GM19035 (cell line): ENCODE measurements at regions not wholly inside any gene's neighbourhood (a gene's known extent, or its start where the extent isn't known, plus 50 kb on each side); places are given as distances from the start of the nearest gene placed in this dataset.

Experiments used
- ATAC-seq: cut with Tn5 transposase; IDR thresholded peaks from one replicate; pipeline ENCODE4 v1.9.1; 2021; ENCODE audit not compliant: unreplicated experiment

DNA sequence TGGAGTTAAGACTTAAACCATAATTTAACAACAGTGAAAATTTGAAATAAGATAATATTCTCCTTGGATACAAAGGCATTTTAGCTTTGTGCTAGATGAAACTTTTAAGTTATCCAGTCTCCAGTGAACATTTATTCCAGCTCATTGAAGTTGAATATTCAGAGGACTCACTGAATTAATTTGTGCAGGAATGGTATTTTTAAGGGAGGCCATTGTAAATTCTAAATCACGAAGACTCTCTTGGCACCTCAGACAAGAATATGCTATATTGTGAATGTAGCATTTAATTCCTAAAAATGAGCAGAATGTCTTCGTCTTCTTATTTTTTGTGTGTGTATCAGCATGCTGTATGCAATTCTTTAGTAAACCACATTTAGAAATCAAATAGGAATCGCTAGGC is 731.7 kb upstream of the RAB6C start:
- no peak for ATAC-seq

DNA sequence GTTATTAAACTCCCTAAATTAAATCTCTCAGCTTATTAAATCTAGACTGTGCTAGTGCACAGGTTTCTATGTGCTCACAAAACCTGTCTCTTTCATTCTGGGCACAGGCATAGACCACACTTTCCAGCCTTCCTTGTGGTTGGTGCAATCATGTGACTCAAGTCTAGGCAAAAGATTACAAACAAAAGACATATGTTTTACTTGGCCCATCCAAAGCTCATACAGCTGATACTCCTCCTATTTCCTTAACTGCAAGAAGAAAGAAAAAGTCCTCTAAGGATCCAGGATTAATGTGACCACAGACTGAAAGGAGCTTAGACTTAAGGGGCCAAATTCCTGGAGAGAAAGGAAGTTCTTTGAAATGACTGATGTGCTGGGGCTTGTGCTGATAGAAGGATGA is 731.3 kb upstream of the RAB6C start:
- ATAC-seq = no peak

DNA sequence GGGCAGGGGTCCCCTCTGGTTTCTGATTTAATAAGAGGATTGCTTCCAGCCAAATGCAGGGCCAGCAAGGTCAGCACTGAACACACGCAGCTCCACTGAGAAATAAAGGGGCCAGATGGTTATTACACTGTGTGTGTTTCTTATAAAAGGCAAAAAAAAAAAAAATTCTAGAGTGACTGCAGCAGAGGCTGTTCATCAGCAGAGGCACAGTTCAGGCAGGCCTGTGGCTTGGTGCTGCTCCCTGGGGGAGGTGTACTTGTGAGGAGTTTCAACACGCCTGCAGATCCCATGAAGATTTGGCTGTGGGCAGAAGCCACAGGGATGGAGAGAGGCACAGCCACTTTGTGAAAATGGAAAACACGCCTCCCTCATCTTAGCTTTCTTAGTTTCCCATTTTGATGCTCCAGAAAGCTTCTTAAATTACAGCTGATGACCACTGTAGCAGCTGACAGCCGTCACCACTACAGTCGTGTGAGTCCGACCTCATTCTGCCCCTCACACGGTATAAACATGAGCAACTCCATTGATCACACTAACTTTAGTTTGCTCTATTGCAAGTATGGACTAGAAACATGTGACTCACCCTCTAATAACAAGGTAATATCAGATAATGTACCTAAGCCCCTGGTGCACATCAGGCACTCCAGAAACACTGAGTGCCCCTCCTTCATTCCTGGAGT is 726.5 kb upstream of the RAB6C start:
- ATAC-seq = no peak

DNA sequence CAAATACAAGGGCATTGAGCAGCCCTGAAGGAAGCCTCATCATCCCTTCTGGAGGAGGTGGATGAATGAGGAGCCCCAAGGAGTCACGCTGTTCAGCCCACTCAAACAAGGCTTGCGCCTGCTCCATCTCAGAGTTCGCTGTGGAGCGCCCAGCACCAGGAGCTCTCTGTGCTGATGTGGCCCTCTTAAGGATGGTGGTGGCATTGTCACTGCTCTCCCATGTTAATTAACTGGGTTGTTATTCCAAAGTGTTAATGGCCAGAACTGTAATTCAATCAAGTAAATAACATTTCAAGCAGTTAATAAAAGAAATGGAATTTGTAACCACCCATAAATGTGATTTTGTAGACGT is 726.0 kb upstream of the RAB6C start:
- ATAC-seq = no peak

DNA sequence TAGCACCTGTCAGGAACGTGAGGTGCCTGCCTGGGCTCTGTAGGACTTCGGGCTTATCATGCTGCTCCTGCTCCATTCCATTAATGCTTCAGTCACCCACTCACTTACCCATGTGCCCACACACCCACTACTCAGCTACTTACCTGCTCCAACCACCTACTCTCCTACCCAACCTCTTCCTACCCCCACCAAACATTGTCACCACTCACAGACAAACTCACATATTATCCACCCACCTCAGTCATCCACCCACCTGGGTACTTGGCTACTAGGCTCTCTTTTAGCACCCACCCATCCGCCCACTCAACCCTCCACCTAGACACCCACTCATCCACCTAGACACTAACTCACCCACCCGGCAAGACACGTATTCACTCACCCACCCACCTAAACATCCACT is 724.7 kb upstream of the RAB6C start:
- no peak for ATAC-seq

DNA sequence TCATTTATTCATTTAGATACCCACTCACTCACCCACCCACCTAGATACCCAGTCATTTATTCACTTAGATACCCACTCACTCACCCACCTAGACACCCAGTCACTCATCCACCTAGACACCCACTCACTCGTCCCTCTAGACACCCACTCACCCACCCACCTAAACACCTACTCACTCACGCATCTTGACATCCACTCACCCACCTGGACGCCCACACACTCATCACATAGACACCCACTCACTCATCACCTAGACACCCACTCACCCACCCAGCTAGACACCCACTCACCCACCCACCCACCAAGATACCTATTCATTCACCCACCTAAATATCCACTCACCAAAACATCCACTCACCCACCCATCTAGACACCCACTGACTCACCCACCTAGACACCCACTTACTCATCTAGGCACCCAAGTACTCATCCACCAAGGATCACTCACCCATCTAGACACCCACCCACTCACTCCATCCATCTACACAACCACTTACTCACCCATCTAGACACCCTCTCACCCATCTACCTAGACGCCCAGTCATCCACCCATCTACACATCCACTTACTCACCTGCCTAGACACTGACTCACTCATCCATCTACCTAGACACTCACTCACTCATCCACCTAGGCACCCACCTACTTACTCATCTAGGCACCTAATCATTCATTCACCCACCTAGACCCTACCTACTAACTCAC is 723.7 kb upstream of the RAB6C start:
- ATAC-seq = no peak

- no peak for ATAC-seq
These were observed 722.8 kb upstream of the RAB6C start for GRCh38 chr2:129256642-129257041.

DNA sequence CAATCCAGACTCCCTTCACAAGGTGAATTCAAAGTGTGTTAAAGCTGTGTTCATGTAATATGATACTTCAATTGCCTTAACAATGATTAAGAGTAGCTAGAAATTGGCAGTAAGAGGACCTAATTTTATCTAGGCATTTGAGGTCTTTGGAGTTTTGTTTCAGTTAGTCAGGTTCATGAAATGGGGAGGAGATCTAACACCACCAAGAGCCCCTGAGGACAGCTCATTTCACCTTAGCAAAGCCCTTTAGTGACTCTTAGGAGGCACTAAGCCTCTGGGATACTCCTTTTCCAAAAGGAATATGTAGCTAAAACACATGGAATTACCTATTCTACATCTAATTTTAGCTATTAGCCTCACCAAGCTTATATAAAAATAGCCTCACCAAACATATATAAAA is 716.5 kb upstream of the RAB6C start:
- ATAC-seq = no peak

- ATAC-seq = no peak
These were observed 715.5 kb upstream of the RAB6C start for GRCh38 chr2:129263939-129264338.

- ATAC-seq = no peak
These were observed 711.9 kb upstream of the RAB6C start for GRCh38 chr2:129267559-129267958.

DNA sequence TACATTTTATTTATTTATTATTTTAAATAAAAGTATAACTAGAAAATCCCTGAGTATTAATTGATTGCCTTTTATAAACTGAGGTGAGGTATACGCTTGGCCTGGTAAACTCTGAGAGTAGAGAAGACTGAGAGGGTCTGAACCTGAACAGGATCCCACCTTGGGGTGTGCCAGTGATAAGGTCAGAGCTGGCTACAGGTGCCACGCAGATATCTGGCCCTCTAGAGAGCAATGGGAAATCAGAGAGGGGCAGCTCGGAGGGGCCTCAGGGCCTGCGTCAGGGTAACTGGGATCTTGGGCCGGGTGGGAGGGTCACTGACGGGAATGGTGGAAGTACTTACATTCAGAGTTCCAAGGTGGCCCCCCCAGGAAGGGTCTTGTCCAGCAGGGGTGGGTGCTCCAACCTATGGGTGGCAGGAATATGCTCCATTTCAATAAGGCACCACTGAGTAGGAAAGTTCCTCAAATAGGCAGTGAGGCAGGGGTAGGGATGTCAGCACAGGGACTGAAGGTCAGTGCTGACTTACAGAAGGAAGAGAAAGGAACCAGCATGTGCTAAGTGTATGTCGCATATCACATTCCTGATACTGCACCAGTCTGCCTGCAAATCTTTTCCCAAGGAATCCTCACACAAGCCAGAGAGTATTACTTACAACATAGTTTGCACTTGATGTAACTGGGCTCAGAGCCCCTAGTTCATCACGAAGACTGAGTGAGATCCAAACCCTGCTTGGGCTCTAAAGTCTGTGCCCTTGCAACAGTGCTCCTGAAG is 706.0 kb upstream of the RAB6C start:
- no peak for ATAC-seq

GRCh38 chr2:129274038-129274415 is 705.4 kb upstream of the RAB6C start:
- no peak for ATAC-seq

DNA sequence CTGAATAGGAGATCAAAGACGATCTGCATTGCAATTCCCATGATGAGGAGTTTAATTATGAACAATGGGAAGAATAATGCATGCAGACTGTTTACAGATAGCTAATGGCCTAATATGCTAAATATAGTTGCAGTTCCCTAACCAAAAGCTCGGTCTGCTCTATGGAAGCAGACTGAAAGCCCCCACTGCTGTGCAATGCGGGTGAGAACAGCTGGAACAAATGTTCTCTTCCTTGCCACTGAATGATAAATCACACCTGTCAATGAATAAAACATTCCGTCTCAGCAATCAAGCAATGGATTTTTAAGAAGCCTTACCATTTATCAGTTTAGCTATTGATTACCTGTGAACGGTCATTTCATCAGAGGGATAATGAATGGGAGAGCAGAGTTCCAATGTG is 704.5 kb upstream of the RAB6C start:
- ATAC-seq = no peak

GRCh38 chr2:129275706-129276105 is 703.8 kb upstream of the RAB6C start:
- ATAC-seq = no peak

DNA sequence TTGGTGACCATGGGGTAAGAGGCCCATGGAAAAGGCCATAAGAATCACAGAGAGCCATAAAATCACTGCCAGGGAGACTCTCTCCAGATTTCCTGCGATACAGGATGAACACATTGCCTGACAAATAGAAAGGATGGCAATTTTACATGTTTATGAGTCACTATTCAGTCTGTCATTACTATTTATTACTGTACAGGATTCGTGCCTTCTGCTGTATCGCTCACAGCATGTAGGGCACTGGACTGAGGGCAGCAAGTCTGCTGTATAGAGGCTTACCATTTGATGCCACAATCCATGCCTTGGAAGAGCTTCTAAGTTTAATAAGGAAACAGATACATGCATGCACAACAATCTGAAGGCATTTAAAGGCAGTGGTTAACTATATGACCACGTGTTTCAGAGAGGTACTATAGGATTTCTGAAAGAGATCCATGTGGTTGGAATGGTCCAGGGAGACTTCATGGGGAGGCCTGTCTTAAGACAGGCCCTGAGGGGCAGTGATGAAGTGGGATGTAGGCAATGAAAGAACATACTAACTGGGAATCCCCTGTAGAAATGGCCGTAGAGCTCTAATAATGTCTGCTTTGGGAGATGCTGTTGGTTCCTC is 702.4 kb upstream of the RAB6C start:
- ATAC-seq = no peak

- no peak for ATAC-seq
These were observed 701.9 kb upstream of the RAB6C start for GRCh38 chr2:129277585-129277981.

- no peak for ATAC-seq
These were observed 697.5 kb upstream of the RAB6C start for GRCh38 chr2:129281791-129282530.

DNA sequence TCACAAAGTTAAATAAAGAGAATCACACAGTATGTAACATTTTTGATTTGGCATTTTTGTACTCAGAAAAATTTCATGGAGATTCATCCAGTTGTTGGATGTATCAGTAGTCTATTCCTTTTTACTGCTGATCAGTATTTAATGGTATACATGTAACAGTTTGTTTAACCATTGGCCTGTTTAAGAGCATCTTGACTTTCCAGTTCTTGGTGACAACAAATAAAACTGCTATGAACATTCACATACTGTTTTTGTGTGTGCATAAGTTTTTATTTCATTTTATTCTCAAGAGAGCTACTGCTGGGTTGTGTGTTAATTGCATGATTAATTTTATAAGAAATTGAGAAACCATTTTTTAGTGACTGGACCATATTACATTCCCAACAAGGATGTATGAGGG is 694.5 kb upstream of the RAB6C start:
- no peak for ATAC-seq

DNA sequence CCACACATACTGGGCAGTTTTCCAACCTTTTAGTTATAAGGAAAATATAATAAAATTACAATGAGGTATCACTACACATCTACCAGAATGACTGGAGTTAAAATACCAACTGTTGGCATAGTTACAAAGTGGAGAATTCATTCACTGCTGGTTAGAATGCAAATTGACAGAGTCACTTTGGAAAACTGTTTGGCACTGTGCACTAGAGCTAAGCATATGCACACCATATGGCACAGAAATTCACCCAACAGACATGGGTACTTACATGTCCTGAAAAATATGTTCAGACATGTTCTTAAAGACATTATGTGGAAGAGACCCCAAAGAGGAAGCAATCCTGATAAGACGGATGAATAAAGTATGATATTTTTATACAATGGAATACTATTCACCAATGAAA is 686.1 kb upstream of the RAB6C start:
- ATAC-seq = no peak

DNA sequence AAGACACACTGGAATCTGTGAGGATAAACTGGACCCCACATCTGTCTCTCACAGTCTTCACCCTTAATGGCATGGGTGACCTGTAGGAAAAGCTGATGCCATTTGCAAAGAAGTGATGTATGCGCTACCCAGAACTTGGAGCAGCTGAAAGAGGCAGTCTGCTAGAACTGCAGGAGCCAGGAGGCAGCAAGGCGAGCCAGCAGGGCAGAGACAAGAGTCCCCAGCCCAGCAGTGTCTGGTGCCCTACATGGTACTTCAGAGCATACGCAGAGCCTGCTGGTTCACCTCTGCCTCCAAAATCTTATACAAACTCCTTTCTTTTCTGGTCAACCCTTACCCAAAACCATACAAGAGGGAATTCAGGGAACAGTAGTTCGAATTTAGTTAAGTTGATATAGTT is 683.1 kb upstream of the RAB6C start:
- no peak for ATAC-seq

GRCh38 chr2:129296806-129297205 is 682.7 kb upstream of the RAB6C start:
- no peak for ATAC-seq
